ENCODE measurements at regions not wholly inside any gene's neighbourhood (a gene's known extent, or its start where the extent isn't known, plus 50 kb on each side); places are given as distances from the start of the nearest gene placed in this dataset.

- Histone ChIP-seq H3K36me3 (no peaks in the 10 kb centered on the region), H3K4me2 (no peak overlapping the region), H2AFZ (replicated peaks) (no peak overlapping the region), H3F3A (ENCODE audit: low read depth) (no peaks in the 10 kb centered on the region), H3K9me3 (ENCODE audit: low read depth) (no peaks in the 10 kb centered on the region), H3K27me3 (no peaks in the 10 kb centered on the region), H3K79me2 (ENCODE audit: low read depth) (no peaks in the 10 kb centered on the region), H3K9ac (no peak overlapping the region), H3K4me3 (no peak overlapping the region), H3K4me1 (no peaks in the 10 kb centered on the region), H4K20me1 (ENCODE audit: low read depth) (no peaks in the 10 kb centered on the region), H3K27ac (no peak overlapping the region)
- H3K4me1 Mint-ChIP-seq = peaks cover 25% of the 10 kb centered on the region
- DNase-seq (ENCODE audit: low spot score) = no peak
- H3K36me3 Mint-ChIP-seq = no peaks in the 10 kb centered on the region
- H3K27me3 Mint-ChIP-seq (ENCODE audit: insufficient read depth, low read depth) = peaks cover 2% of the 10 kb centered on the region
- H3K27ac Mint-ChIP-seq = no peak overlapping the region
- TF ChIP-seq EZH2 (IDR thresholded peaks at IDR 0.05) = no peak
- no peak for TF ChIP-seq CTCF (IDR thresholded peaks at IDR 0.05)
- TF ChIP-seq EZH2phosphoT487 (IDR thresholded peaks at IDR 0.05) = no peak
- H3K4me3 Mint-ChIP-seq = no peak overlapping the region
- peaks cover 4% of the 10 kb centered on the region for H3K9me3 Mint-ChIP-seq
Observed at GRCh38 chr1:76023669-76024435, 50.7 kb upstream of the ST6GALNAC3 start.
